GM23338 (cell line): ENCODE measurements at regions not wholly inside any gene's neighbourhood (a gene's known extent, or its start where the extent isn't known, plus 50 kb on each side); places are given as distances from the start of the nearest gene placed in this dataset.

ENCODE experiments used
- CREB1 ChIP-seq: fragments of 250-450 bp; sonication (Bioruptor Pico); IDR thresholded peaks from 2 replicates; pipeline ENCODE4 v1.5.0; 2020; ENCODE audit warnings: low read depth, mild to moderate bottlenecking, moderate library complexity
- EZH2 ChIP-seq: fragments of 200-600 bp; sonication (generic); IDR thresholded peaks from one replicate; pipeline ENCODE4 v1.8.0; 2017; ENCODE audit warnings: antibody characterized with exemption, mild to moderate bottlenecking, low read depth; ENCODE audit not compliant: unreplicated experiment
- EZH2phosphoT487 ChIP-seq: fragments of 200-600 bp; sonication (generic); IDR thresholded peaks from one replicate; pipeline ENCODE4 v1.8.1; 2018; ENCODE audit warnings: antibody characterized with exemption; ENCODE audit not compliant: unreplicated experiment
- JUNB ChIP-seq: IDR thresholded peaks from one replicate; pipeline ENCODE4 v1.6.1; 2016; ENCODE audit warnings: antibody characterized with exemption; ENCODE audit not compliant: unreplicated experiment
- POLR2AphosphoS5 ChIP-seq: IDR thresholded peaks from 2 replicates; pipeline ENCODE4 v1.6.1; 2016; ENCODE audit warnings: antibody characterized with exemption, low read depth
- STAT1 ChIP-seq: IDR thresholded peaks from one replicate; pipeline ENCODE4 v1.6.1; 2016; ENCODE audit warnings: antibody characterized with exemption; ENCODE audit not compliant: unreplicated experiment
- ZNF114 ChIP-seq: fragments of 250-450 bp; sonication (Bioruptor Pico); IDR thresholded peaks from 2 replicates; pipeline ENCODE4 v1.5.0; 2020; ENCODE audit warnings: mild to moderate bottlenecking, moderate library complexity
- ZNF331 ChIP-seq: fragments of 250-450 bp; sonication (Bioruptor Pico); IDR thresholded peaks from 2 replicates; pipeline ENCODE4 v1.5.0; 2020; ENCODE audit warnings: low read depth, mild to moderate bottlenecking, moderate library complexity
- TF ChIP-seq, protein P1 (sequence below): fragments of 250-450 bp; sonication (Bioruptor Pico); IDR thresholded peaks from 2 replicates; pipeline ENCODE4 v1.5.0; 2020; ENCODE audit warnings: mild to moderate bottlenecking, moderate library complexity
- TF ChIP-seq, protein P2 (sequence below), 2 experiments: fragments of 200-600 bp in 1 of 2; sonication (generic) in 1 of 2; conservative IDR thresholded peaks; 2 replicates each; pipeline versions ENCODE4 v1.5.1 to v1.6.1; 2016 to 2017; ENCODE audit warnings: antibody characterized with exemption in 2 of 2, low read depth in 2 of 2, mild to moderate bottlenecking in 2 of 2, moderate library complexity in 1 of 2
- TF ChIP-seq, protein P3 (sequence below): IDR thresholded peaks from 2 replicates; pipeline ENCODE4 v1.6.1; 2016; ENCODE audit warnings: antibody characterized with exemption
- TF ChIP-seq, protein P4 (sequence below): IDR thresholded peaks from one replicate; pipeline ENCODE4 v1.6.1; 2018; ENCODE audit warnings: antibody characterized with exemption; ENCODE audit not compliant: unreplicated experiment

DNA sequence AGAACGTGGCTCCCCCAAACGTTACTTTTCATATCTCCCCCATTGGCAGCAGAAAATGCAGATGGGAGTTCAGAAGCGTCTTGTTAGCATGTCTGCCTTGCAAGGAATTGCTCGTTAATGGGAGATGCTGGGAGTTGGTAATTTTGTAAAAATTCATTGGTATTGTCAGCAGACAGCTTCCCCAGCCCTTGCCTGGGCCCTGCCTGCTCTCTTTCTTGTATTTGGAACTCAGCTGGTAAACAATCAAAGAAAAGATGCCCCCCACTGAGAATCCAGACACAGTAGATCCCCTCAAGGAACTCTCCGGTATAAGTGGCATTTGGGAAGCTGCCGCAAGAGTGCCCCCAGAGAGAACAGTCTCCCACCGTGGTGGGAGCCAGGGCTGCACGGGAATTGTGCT, 94.4 kb upstream of the IGSF21 start (continued):
- TF ChIP-seq, protein P1, sequence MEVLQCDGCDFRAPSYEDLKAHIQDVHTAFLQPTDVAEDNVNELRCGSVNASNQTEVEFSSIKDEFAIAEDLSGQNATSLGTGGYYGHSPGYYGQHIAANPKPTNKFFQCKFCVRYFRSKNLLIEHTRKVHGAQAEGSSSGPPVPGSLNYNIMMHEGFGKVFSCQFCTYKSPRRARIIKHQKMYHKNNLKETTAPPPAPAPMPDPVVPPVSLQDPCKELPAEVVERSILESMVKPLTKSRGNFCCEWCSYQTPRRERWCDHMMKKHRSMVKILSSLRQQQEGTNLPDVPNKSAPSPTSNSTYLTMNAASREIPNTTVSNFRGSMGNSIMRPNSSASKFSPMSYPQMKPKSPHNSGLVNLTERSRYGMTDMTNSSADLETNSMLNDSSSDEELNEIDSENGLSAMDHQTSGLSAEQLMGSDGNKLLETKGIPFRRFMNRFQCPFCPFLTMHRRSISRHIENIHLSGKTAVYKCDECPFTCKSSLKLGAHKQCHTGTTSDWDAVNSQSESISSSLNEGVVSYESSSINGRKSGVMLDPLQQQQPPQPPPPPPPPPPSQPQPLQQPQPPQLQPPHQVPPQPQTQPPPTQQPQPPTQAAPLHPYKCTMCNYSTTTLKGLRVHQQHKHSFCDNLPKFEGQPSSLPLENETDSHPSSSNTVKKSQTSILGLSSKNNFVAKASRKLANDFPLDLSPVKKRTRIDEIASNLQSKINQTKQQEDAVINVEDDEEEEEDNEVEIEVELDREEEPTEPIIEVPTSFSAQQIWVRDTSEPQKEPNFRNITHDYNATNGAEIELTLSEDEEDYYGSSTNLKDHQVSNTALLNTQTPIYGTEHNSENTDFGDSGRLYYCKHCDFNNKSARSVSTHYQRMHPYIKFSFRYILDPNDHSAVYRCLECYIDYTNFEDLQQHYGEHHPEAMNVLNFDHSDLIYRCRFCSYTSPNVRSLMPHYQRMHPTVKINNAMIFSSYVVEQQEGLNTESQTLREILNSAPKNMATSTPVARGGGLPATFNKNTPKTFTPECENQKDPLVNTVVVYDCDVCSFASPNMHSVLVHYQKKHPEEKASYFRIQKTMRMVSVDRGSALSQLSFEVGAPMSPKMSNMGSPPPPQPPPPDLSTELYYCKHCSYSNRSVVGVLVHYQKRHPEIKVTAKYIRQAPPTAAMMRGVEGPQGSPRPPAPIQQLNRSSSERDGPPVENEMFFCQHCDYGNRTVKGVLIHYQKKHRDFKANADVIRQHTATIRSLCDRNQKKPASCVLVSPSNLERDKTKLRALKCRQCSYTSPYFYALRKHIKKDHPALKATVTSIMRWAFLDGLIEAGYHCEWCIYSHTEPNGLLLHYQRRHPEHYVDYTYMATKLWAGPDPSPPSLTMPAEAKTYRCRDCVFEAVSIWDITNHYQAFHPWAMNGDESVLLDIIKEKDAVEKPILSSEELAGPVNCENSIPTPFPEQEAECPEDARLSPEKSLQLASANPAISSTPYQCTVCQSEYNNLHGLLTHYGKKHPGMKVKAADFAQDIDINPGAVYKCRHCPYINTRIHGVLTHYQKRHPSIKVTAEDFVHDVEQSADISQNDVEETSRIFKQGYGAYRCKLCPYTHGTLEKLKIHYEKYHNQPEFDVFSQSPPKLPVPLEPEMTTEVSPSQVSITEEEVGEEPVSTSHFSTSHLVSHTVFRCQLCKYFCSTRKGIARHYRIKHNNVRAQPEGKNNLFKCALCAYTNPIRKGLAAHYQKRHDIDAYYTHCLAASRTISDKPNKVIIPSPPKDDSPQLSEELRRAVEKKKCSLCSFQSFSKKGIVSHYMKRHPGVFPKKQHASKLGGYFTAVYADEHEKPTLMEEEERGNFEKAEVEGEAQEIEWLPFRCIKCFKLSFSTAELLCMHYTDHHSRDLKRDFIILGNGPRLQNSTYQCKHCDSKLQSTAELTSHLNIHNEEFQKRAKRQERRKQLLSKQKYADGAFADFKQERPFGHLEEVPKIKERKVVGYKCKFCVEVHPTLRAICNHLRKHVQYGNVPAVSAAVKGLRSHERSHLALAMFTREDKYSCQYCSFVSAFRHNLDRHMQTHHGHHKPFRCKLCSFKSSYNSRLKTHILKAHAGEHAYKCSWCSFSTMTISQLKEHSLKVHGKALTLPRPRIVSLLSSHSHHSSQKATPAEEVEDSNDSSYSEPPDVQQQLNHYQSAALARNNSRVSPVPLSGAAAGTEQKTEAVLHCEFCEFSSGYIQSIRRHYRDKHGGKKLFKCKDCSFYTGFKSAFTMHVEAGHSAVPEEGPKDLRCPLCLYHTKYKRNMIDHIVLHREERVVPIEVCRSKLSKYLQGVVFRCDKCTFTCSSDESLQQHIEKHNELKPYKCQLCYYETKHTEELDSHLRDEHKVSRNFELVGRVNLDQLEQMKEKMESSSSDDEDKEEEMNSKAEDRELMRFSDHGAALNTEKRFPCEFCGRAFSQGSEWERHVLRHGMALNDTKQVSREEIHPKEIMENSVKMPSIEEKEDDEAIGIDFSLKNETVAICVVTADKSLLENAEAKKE (CRISPR knock-in tag), result no peak
- TF ChIP-seq, protein P2, sequence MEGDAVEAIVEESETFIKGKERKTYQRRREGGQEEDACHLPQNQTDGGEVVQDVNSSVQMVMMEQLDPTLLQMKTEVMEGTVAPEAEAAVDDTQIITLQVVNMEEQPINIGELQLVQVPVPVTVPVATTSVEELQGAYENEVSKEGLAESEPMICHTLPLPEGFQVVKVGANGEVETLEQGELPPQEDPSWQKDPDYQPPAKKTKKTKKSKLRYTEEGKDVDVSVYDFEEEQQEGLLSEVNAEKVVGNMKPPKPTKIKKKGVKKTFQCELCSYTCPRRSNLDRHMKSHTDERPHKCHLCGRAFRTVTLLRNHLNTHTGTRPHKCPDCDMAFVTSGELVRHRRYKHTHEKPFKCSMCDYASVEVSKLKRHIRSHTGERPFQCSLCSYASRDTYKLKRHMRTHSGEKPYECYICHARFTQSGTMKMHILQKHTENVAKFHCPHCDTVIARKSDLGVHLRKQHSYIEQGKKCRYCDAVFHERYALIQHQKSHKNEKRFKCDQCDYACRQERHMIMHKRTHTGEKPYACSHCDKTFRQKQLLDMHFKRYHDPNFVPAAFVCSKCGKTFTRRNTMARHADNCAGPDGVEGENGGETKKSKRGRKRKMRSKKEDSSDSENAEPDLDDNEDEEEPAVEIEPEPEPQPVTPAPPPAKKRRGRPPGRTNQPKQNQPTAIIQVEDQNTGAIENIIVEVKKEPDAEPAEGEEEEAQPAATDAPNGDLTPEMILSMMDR (conservative IDR thresholded peaks at IDR 0.05; ENCODE audit: low read depth in 2 of 2), result no peak
- TF ChIP-seq CREB1 (CRISPR knock-in tag) (no peak), ZNF331 (CRISPR knock-in tag) (no peak), POLR2AphosphoS5 (no peak), STAT1 (no peak), JUNB (no peak), EZH2phosphoT487 (no peak), EZH2 (no peak), ZNF114 (CRISPR knock-in tag) (no peak)
- TF ChIP-seq, protein P3, sequence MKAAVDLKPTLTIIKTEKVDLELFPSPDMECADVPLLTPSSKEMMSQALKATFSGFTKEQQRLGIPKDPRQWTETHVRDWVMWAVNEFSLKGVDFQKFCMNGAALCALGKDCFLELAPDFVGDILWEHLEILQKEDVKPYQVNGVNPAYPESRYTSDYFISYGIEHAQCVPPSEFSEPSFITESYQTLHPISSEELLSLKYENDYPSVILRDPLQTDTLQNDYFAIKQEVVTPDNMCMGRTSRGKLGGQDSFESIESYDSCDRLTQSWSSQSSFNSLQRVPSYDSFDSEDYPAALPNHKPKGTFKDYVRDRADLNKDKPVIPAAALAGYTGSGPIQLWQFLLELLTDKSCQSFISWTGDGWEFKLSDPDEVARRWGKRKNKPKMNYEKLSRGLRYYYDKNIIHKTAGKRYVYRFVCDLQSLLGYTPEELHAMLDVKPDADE, result no peak
- TF ChIP-seq, protein P4, sequence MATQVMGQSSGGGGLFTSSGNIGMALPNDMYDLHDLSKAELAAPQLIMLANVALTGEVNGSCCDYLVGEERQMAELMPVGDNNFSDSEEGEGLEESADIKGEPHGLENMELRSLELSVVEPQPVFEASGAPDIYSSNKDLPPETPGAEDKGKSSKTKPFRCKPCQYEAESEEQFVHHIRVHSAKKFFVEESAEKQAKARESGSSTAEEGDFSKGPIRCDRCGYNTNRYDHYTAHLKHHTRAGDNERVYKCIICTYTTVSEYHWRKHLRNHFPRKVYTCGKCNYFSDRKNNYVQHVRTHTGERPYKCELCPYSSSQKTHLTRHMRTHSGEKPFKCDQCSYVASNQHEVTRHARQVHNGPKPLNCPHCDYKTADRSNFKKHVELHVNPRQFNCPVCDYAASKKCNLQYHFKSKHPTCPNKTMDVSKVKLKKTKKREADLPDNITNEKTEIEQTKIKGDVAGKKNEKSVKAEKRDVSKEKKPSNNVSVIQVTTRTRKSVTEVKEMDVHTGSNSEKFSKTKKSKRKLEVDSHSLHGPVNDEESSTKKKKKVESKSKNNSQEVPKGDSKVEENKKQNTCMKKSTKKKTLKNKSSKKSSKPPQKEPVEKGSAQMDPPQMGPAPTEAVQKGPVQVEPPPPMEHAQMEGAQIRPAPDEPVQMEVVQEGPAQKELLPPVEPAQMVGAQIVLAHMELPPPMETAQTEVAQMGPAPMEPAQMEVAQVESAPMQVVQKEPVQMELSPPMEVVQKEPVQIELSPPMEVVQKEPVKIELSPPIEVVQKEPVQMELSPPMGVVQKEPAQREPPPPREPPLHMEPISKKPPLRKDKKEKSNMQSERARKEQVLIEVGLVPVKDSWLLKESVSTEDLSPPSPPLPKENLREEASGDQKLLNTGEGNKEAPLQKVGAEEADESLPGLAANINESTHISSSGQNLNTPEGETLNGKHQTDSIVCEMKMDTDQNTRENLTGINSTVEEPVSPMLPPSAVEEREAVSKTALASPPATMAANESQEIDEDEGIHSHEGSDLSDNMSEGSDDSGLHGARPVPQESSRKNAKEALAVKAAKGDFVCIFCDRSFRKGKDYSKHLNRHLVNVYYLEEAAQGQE, result no peak
